NB4 (cell line): ENCODE measurements at regions not wholly inside any gene's neighbourhood (a gene's known extent, or its start where the extent isn't known, plus 50 kb on each side); places are given as distances from the start of the nearest gene placed in this dataset.

Source experiments
- MYC ChIP-seq: IDR thresholded peaks from 2 replicates; pipeline ENCODE4 v1.6.1; 2011; ENCODE audit warnings: low read depth, low read length
- TF ChIP-seq, protein P1 (sequence below): IDR thresholded peaks from one replicate; pipeline ENCODE4 v1.5.1; 2012; ENCODE audit warnings: low read depth, low read length

DNA sequence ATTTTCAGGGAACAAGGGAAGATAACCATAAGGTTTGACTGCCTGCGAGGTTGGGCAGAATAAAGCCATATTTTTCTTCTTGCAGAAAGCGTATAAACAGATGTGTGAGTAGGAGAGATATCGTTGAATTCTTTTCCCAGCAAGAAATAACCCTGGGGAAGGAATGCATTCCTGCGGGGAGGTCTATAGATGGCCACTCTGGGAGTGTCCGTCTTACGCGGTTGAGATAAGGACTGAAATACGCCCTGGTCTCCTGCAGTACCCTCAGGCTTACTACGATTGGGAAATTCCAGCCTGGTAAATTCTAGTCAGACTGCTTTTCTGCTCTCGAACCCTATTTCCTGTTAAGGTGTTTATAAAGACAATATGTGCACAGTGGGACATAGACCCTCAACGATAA lies 225.0 kb downstream of the LRIG3 start:
- TF ChIP-seq MYC = no peak
- TF ChIP-seq, protein P1, sequence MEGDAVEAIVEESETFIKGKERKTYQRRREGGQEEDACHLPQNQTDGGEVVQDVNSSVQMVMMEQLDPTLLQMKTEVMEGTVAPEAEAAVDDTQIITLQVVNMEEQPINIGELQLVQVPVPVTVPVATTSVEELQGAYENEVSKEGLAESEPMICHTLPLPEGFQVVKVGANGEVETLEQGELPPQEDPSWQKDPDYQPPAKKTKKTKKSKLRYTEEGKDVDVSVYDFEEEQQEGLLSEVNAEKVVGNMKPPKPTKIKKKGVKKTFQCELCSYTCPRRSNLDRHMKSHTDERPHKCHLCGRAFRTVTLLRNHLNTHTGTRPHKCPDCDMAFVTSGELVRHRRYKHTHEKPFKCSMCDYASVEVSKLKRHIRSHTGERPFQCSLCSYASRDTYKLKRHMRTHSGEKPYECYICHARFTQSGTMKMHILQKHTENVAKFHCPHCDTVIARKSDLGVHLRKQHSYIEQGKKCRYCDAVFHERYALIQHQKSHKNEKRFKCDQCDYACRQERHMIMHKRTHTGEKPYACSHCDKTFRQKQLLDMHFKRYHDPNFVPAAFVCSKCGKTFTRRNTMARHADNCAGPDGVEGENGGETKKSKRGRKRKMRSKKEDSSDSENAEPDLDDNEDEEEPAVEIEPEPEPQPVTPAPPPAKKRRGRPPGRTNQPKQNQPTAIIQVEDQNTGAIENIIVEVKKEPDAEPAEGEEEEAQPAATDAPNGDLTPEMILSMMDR = no peak
